A673 (cell line): ENCODE measurements at regions not wholly inside any gene's neighbourhood (a gene's known extent, or its start where the extent isn't known, plus 50 kb on each side); places are given as distances from the start of the nearest gene placed in this dataset.

Experiments used
- BruUV-seq: library from RNA; stranded (reverse); fragments of 400-500 nt; replicated peaks from 2 replicates; lab custom pipeline; 2021; lab: Mats Ljungman, UMichigan
- CTCF ChIA-PET: fragments of 300-600 bp; sonication (Branson Sonifier 250); formaldehyde crosslinking; loops from one replicate; lab custom pipeline; 2022; ENCODE audit warnings: antibody characterized with exemption; lab: Charles Lee
- POLR2A ChIA-PET: fragments of 300-600 bp; sonication (Branson Sonifier 250); formaldehyde crosslinking; loops from one replicate; lab custom pipeline; 2022; ENCODE audit warnings: antibody characterized with exemption; ENCODE audit not compliant: low non-redundant PET; lab: Charles Lee
- DNase-seq: peaks from one replicate; pipeline ENCODE4 v3.0.0-alpha.2; 2015; ENCODE audit warnings: low spot score
- H3K27ac ChIP-seq: fragments of 200-600 bp; sonication (generic); 2 replicates; pipeline ENCODE4 v1.5.1; 2016; ENCODE audit warnings: mixed run types, low read depth, mild to moderate bottlenecking, mixed read lengths, antibody characterized with exemption, low read length; ENCODE audit not compliant: poor library complexity, severe bottlenecking
- H3K27me3 ChIP-seq: fragments of 200-600 bp; sonication (generic); replicated peaks from 2 replicates; pipeline ENCODE4 v1.6.1; 2017; ENCODE audit warnings: mixed run types, low read depth, mild to moderate bottlenecking, mixed read lengths, antibody characterized with exemption, low read length; ENCODE audit not compliant: insufficient read depth, poor library complexity
- H3K36me3 ChIP-seq: fragments of 200-600 bp; sonication (generic); 2 replicates; pipeline ENCODE4 v1.6.1; 2016; ENCODE audit warnings: mixed run types, mild to moderate bottlenecking, mixed read lengths, antibody characterized with exemption, low read length; ENCODE audit not compliant: insufficient read depth, poor library complexity, severe bottlenecking
- H3K4me1 ChIP-seq: fragments of 200-600 bp; sonication (generic); 2 replicates; pipeline ENCODE4 v1.6.1; 2017; ENCODE audit warnings: mixed run types, mild to moderate bottlenecking, mixed read lengths, antibody characterized with exemption, low read length; ENCODE audit not compliant: insufficient read depth, poor library complexity, severe bottlenecking
- H3K4me3 ChIP-seq: fragments of 200-600 bp; sonication (generic); 2 replicates; pipeline ENCODE4 v1.5.1; 2016; ENCODE audit warnings: low read depth, mixed run types, mild to moderate bottlenecking, mixed read lengths, low read length; ENCODE audit not compliant: poor library complexity, severe bottlenecking
- H3K9me3 ChIP-seq: fragments of 200-600 bp; sonication (generic); 2 replicates; pipeline ENCODE4 v1.6.1; 2016; ENCODE audit warnings: mixed run types, low read depth, mild to moderate bottlenecking, mixed read lengths, antibody characterized with exemption, low read length; ENCODE audit not compliant: poor library complexity, severe bottlenecking
- CTCF ChIP-seq: fragments of 300-800, 200-600 bp; sonication (generic); conservative IDR thresholded peaks from 2 replicates; pipeline ENCODE4 v1.5.1; 2017; ENCODE audit warnings: low read depth, mild to moderate bottlenecking, antibody characterized with exemption, low read length, moderate library complexity, mixed read lengths
- EZH2 ChIP-seq: fragments of 200-600 bp; sonication (generic); IDR thresholded peaks from 2 replicates; pipeline ENCODE4 v1.6.1; 2017; ENCODE audit warnings: borderline replicate concordance, low read depth, mild to moderate bottlenecking, mixed read lengths, antibody characterized with exemption, low read length; ENCODE audit not compliant: poor library complexity, severe bottlenecking
- intact Hi-C: fragments of 100-400 bp; cut with micrococcal nuclease; formaldehyde crosslinking; loops from one replicate; pipeline ENCODE4 v1.10.0; 2022; ENCODE audit not compliant: unreplicated experiment

- POLR2A ChIA-PET = no interaction called here
- Histone ChIP-seq H3K36me3 (no peaks in the 10 kb centered on the region), H3K27me3 (no peaks in the 10 kb centered on the region), H3K27ac (no peak overlapping the region), H3K9me3 (peaks cover 19% of the 10 kb centered on the region), H3K4me3 (no peak overlapping the region), H3K4me1 (no peaks in the 10 kb centered on the region)
- CTCF ChIA-PET = no interaction called here
- intact Hi-C loops = no loop called here
- TF ChIP-seq EZH2 (no peak), CTCF (no peak)
- no peak for DNase-seq
- no TSS peak for BruUV-seq
Observed at GRCh38 chr5:3364941-3365340, 230.7 kb upstream of the IRX1 start.

DNA sequence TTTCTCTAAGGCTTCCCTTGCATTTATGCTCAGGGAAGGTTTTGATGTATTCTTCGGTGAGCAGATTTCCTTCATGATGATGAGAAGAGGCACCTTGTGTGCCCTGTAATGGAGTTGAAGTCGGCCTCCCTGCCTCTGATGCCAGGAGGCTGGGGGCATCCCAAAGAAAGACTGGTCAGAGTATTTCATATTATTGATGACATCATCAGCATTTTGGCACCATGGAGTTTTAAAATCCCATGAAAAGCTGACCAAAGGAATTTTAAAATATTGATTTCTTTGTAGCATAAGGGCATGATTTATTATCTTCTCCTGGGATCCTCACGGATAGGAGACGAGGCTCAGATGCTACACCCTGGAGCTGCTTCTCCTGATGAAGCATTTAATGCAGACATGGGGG is 231.2 kb upstream of the IRX1 start:
- intact Hi-C loops = no loop called here
- no peak for DNase-seq
- ChIA-PET POLR2A (no interaction called here), CTCF (no interaction called here)
- no TSS peak for BruUV-seq
- TF ChIP-seq EZH2 (no peak), CTCF (no peak)
- Histone ChIP-seq H3K27me3 (no peaks in the 10 kb centered on the region), H3K36me3 (no peaks in the 10 kb centered on the region), H3K27ac (no peak overlapping the region), H3K4me3 (no peak overlapping the region), H3K4me1 (no peaks in the 10 kb centered on the region), H3K9me3 (peaks cover 23% of the 10 kb centered on the region)

DNA sequence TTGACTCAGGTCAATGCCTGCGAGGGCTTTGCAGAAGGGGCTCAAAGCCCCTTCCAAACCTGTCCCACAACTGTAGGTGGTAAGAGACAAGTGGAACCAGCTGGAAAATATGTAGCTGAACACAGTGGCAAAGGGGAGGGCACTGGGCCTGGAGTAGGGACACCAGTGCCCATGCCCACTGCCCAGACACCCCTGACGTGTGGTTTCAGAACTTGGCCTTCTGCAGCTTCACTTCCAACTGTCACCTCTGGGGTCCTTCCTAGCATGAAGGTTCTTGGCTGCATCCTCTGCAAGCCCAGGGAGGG is 233.1 kb upstream of the IRX1 start:
- ChIA-PET CTCF (no interaction called here), POLR2A (no interaction called here)
- H3K4me1 ChIP-seq = no peaks in the 10 kb centered on the region
- H3K4me3 ChIP-seq = no peak overlapping the region
- no peak for TF ChIP-seq CTCF
- TF ChIP-seq EZH2 = no peak
- H3K27ac ChIP-seq = no peak overlapping the region
- no TSS peak for BruUV-seq
- intact Hi-C loops = no loop called here
- no peaks in the 10 kb centered on the region for H3K36me3 ChIP-seq
- DNase-seq = no peak
- no peaks in the 10 kb centered on the region for H3K27me3 ChIP-seq
- H3K9me3 ChIP-seq = peaks cover 22% of the 10 kb centered on the region
